A549 (cell line): ENCODE measurements at regions not wholly inside any gene's neighbourhood (a gene's known extent, or its start where the extent isn't known, plus 50 kb on each side); places are given as distances from the start of the nearest gene placed in this dataset.

Source experiments
- ATAC-seq, 2 experiments: fragments of 200-7000 bp in 1 of 2; fragments of >200 bp in 1 of 2; cut with Nextera tagmentation in 1 of 2; cut with Tn5 transposase in 1 of 2; 3 replicates each; pipeline versions ENCODE4 v1.8.0 to v1.9.1; 2018 to 2020; ENCODE audit warnings: mild to moderate bottlenecking in 1 of 2, moderate library complexity in 1 of 2
- CTCF ChIA-PET: fragments of 300-600 bp; sonication (Branson Sonifier 250); formaldehyde crosslinking; extraction: SDS; loops from one replicate; lab custom pipeline; 2021; ENCODE audit warnings: antibody characterized with exemption, inconsistent platforms; lab: Yijun Ruan, JAX
- POLR2A ChIA-PET: fragments of 350-600 bp; formaldehyde crosslinking; extraction: SDS; loops from one replicate; lab custom pipeline; 2021; ENCODE audit warnings: antibody characterized with exemption, inconsistent platforms; lab: Yijun Ruan, JAX
- DNase-seq, 2 experiments: peaks; one replicate each; pipeline versions ENCODE4 v3.0.0 to v3.0.0-alpha.2; 2011 to 2016; ENCODE audit warnings: low read depth in 1 of 2, low spot score in 1 of 2
- FAIRE-seq: peaks from 2 replicates; lab custom pipeline; 2011; peaks lifted over from hg19 to GRCh38; lab: Jason Lieb, UNC
- H3K27ac ChIP-seq, 2 experiments: fragments of >200 bp; sonication (Bioruptor Twin); formaldehyde crosslinking; 3 replicates each; pipeline ENCODE4 v1.5.1; 2016 to 2017
- H3K4me1 ChIP-seq: fragments of >200 bp; sonication (Bioruptor Twin); formaldehyde crosslinking; 3 replicates; pipeline ENCODE4 v1.6.1; 2016
- H3K4me2 ChIP-seq: fragments of >200 bp; sonication (Bioruptor Twin); formaldehyde crosslinking; 3 replicates; pipeline ENCODE4 v1.6.1; 2016
- H3K4me3 ChIP-seq: fragments of >200 bp; sonication (Bioruptor Twin); formaldehyde crosslinking; 3 replicates; pipeline ENCODE4 v1.5.1; 2016
- H3K9me3 ChIP-seq: fragments of >200 bp; sonication (Bioruptor Twin); formaldehyde crosslinking; 3 replicates; pipeline ENCODE4 v1.6.1; 2016
- EP300 ChIP-seq, 2 experiments: fragments of >200 bp; sonication (Bioruptor Twin); formaldehyde crosslinking; IDR thresholded peaks; 2 replicates in 1 of 2; 3 replicates in 1 of 2; pipeline ENCODE4 v1.6.1; 2016 to 2017
- HOXA7 ChIP-seq: fragments of 250-450 bp; sonication (Bioruptor Pico); IDR thresholded peaks from 2 replicates; pipeline ENCODE4 v1.5.0; 2020; ENCODE audit warnings: mild to moderate bottlenecking, moderate library complexity
- HOXB5 ChIP-seq: fragments of 250-450 bp; sonication (Bioruptor Pico); IDR thresholded peaks from 2 replicates; pipeline ENCODE4 v1.5.0; 2020; ENCODE audit warnings: mild to moderate bottlenecking, moderate library complexity
- KDM1A ChIP-seq: fragments of 200-600 bp; sonication (generic); IDR thresholded peaks from 2 replicates; pipeline ENCODE4 v1.6.1; 2016; ENCODE audit warnings: low read depth, mild to moderate bottlenecking
- MAFK ChIP-seq: fragments of 450-650 bp; IDR thresholded peaks from 2 replicates; pipeline ENCODE4 v1.6.1; 2014; ENCODE audit not compliant: partially characterized antibody
- MAZ ChIP-seq: fragments of 150-350 bp; IDR thresholded peaks from 2 replicates; pipeline ENCODE4 v1.6.1; 2014; ENCODE audit warnings: antibody characterized with exemption, low read depth, low read length, borderline replicate concordance
- NFE2L2 ChIP-seq: fragments of 150-350 bp; conservative IDR thresholded peaks from 2 replicates; pipeline ENCODE4 v1.6.1; 2014; ENCODE audit warnings: low read length
- NR3C1 ChIP-seq: fragments of >200 bp; sonication (Bioruptor Twin); formaldehyde crosslinking; IDR thresholded peaks from 3 replicates; pipeline ENCODE4 v1.6.1; 2017
- PHF8 ChIP-seq: fragments of 200-600 bp; sonication (generic); IDR thresholded peaks from 2 replicates; pipeline ENCODE4 v1.6.1; 2016; ENCODE audit warnings: low read depth, mild to moderate bottlenecking, antibody characterized with exemption, moderate library complexity, borderline replicate concordance
- POLR2A ChIP-seq: IDR thresholded peaks from 2 replicates; pipeline ENCODE4 v1.6.1; 2012; ENCODE audit warnings: mild to moderate bottlenecking, low read length
- POLR2AphosphoS2 ChIP-seq: conservative IDR thresholded peaks from 2 replicates; pipeline ENCODE4 v1.6.1; 2012; ENCODE audit warnings: low read length, improper control_type of control experiment, inconsistent platforms
- RAD21 ChIP-seq, 2 experiments: fragments of >200 bp in 1 of 2; sonication (Bioruptor Twin) in 1 of 2; formaldehyde crosslinking in 1 of 2; IDR thresholded peaks in 1 of 2; conservative IDR thresholded peaks in 1 of 2; 2 replicates in 1 of 2; 3 replicates in 1 of 2; pipeline ENCODE4 v1.6.1; 2012 to 2018; ENCODE audit warnings: inconsistent platforms in 1 of 2
- RARB ChIP-seq: fragments of 250-450 bp; sonication (Bioruptor Pico); IDR thresholded peaks from 2 replicates; pipeline ENCODE4 v1.8.0; 2021; ENCODE audit warnings: mild to moderate bottlenecking, moderate library complexity
- SMC3 ChIP-seq: fragments of >200 bp; sonication (Bioruptor Twin); formaldehyde crosslinking; IDR thresholded peaks from 3 replicates; pipeline ENCODE4 v1.6.1; 2018; ENCODE audit warnings: inconsistent platforms
- TP53 ChIP-seq: fragments of 250-450 bp; sonication (Bioruptor Pico); IDR thresholded peaks from 2 replicates; pipeline ENCODE4 v1.5.0; 2021; ENCODE audit warnings: mild to moderate bottlenecking, moderate library complexity
- ZSCAN20 ChIP-seq: fragments of 250-450 bp; sonication (Bioruptor Pico); IDR thresholded peaks from 2 replicates; pipeline ENCODE4 v1.8.0; 2022; ENCODE audit warnings: mild to moderate bottlenecking, moderate library complexity
- WGBS: methylation state at CpG from one replicate; pipeline ENCODE4 v1.1.6; 2017; ENCODE audit errors: missing lambda C conversion rate; 5-methylcytosine and 5-hydroxymethylcytosine counted together
- TF ChIP-seq, protein P1 (sequence below): IDR thresholded peaks from 2 replicates; pipeline ENCODE4 v1.6.1; 2012
- TF ChIP-seq, protein P2 (sequence below): fragments of 250-450 bp; sonication (Bioruptor Pico); IDR thresholded peaks from 2 replicates; pipeline ENCODE4 v1.5.0; 2020; ENCODE audit warnings: low read depth, mild to moderate bottlenecking, moderate library complexity
- TF ChIP-seq, protein P3 (sequence below): fragments of >200 bp; sonication (Bioruptor Twin); formaldehyde crosslinking; IDR thresholded peaks from 3 replicates; pipeline ENCODE4 v1.5.1; 2016
- TF ChIP-seq, protein P4 (sequence below): fragments of 250-450 bp; sonication (Bioruptor Pico); IDR thresholded peaks from 2 replicates; pipeline ENCODE4 v1.5.0; 2021; ENCODE audit warnings: mild to moderate bottlenecking, moderate library complexity, borderline replicate concordance

DNA sequence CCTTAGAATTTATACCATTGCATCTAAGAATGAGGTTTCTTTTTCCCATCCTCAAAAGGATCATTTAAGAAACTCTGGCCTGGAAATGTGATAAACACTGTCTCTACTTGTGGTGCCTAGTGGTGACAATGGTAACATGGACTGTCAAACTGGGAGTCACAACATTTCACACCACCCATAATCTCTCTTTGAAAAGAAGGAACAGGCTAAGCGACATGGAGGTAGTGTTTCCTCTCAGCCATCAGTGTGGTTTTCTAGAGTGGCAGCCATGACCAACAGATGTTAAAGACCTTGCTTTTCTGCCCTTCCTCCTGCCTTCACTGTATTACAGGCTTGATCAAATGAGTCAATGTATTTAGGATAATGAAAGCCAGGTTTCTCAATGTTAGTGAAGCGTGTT lies 283.1 kb upstream of the STAC start:
- Histone ChIP-seq H3K4me1 (no peaks in the 10 kb centered on the region), H3K4me2 (no peak overlapping the region), H3K27ac (no peak overlapping the region), H3K9me3 (no peaks in the 10 kb centered on the region), H3K4me3 (no peak overlapping the region)
- DNase-seq (no peak), FAIRE-seq (no peak), ATAC-seq (no peak)
- WGBS = 38% methylated on average over 2 of the region's 2 CpGs
- CTCF ChIA-PET = no interaction called here
- POLR2A ChIA-PET = no interaction called here
- TF ChIP-seq, protein P1, sequence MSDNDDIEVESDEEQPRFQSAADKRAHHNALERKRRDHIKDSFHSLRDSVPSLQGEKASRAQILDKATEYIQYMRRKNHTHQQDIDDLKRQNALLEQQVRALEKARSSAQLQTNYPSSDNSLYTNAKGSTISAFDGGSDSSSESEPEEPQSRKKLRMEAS = no peak
- TF ChIP-seq POLR2A (no peak), KDM1A (no peak), EP300 (IDR thresholded peaks at IDR 0.05) (no peak), NR3C1 (no peak)

DNA sequence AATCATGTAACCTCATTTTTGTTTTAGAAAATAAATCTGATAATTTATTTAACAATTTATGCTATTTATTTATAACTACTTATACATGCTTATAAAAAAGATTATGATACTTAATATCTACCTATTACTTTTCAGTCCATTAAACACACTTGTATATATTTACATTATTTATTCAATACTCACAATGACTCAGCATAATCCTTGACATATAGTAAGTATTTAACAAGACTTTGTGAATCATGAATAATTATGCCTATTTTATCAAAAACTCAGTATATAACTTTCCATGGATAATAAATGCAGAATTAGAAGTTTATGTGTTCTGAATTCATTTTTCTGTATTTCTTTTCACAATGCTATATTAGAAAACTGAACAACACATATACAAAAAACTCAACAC lies 266.0 kb upstream of the STAC start:
- FAIRE-seq = peak; percentile 73
- TF ChIP-seq MAFK (peak; percentile 92), HOXB5 (CRISPR knock-in tag) (no peak), ZSCAN20 (no peak), NFE2L2 (peak; percentile 74), MAZ (no peak)
- Histone ChIP-seq H3K27ac (no peak overlapping the region), H3K4me3 (no peak overlapping the region), H3K9me3 (no peaks in the 10 kb centered on the region), H3K4me1 (0 out of 3 replicates have a peak, but pooled peaks cover 5% of the 10 kb centered on the region), H3K4me2 (no peak overlapping the region)
- no peak for DNase-seq
- POLR2A ChIA-PET = no interaction called here
- no peak for ATAC-seq
- CTCF ChIA-PET = no interaction called here

DNA sequence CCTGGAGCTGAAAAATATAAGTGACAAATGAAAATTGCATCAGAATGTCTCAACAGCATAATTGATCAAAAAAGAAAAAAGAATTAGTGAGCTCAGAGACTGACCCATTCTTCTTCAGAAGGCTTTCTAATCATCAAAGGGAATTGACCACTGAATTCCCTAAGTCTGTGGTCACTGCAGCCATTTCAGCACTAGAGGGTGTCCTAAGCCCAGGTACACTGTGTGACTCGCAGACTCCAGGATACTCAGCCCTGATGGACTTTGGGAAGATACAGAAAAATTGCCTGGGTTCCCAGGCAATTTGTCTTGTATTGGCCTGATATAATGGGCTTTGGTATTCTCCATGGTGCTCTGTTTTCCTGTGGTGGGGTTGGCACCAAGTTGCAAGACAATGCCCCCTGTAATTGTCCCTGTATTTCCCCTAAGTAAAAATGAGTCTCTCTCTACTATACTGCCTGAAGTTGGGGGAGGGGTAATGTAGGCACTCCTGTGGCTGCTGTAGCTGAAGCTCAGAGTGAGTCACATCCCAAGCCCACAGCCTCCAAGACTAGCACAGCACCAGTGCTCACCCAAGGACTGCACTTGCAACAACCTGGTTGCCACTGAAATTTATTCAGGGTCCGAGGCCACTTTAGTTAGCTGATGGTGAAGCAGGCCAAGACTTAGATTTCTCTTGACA lies 256.0 kb upstream of the STAC start:
- Histone ChIP-seq H3K9me3 (no peaks in the 10 kb centered on the region), H3K4me3 (no peak overlapping the region), H3K27ac (0 out of 6 replicates have a peak overlapping the region, but pooled peaks of 1 of the 2 experiments have one; percentile 26), H3K4me1 (no peaks in the 10 kb centered on the region), H3K4me2 (no peak overlapping the region)
- ATAC-seq = peak; percentile 91 to 97
- ChIA-PET CTCF (interaction anchor here (0.6 to 2.2 kb wide), 23 partner anchors 8 to 586 kb away, joined by 3 to 20 read pairs (median 4); no protein-coding TSS in a partner anchor), POLR2A (no interaction called here)
- peak; percentile 32 for FAIRE-seq
- peak; percentile 39 to 67 for DNase-seq
- WGBS = 23% methylated on average over 2 of the region's 2 CpGs
- TF ChIP-seq POLR2AphosphoS2 (no peak), SMC3 (peak; percentile 82), RARB (CRISPR knock-in tag) (no peak), TP53 (no peak), PHF8 (no peak), RAD21 (conservative IDR thresholded peaks at IDR 0.05 in 1 of 2, IDR thresholded peaks at IDR 0.05 in 1 of 2) (peak; percentile 87), HOXA7 (CRISPR knock-in tag) (no peak)
- TF ChIP-seq, protein P2, sequence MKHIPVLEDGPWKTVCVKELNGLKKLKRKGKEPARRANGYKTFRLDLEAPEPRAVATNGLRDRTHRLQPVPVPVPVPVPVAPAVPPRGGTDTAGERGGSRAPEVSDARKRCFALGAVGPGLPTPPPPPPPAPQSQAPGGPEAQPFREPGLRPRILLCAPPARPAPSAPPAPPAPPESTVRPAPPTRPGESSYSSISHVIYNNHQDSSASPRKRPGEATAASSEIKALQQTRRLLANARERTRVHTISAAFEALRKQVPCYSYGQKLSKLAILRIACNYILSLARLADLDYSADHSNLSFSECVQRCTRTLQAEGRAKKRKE (CRISPR knock-in tag) = no peak
- TF ChIP-seq, protein P3, sequence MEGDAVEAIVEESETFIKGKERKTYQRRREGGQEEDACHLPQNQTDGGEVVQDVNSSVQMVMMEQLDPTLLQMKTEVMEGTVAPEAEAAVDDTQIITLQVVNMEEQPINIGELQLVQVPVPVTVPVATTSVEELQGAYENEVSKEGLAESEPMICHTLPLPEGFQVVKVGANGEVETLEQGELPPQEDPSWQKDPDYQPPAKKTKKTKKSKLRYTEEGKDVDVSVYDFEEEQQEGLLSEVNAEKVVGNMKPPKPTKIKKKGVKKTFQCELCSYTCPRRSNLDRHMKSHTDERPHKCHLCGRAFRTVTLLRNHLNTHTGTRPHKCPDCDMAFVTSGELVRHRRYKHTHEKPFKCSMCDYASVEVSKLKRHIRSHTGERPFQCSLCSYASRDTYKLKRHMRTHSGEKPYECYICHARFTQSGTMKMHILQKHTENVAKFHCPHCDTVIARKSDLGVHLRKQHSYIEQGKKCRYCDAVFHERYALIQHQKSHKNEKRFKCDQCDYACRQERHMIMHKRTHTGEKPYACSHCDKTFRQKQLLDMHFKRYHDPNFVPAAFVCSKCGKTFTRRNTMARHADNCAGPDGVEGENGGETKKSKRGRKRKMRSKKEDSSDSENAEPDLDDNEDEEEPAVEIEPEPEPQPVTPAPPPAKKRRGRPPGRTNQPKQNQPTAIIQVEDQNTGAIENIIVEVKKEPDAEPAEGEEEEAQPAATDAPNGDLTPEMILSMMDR = peak; percentile 66
- TF ChIP-seq, protein P4, sequence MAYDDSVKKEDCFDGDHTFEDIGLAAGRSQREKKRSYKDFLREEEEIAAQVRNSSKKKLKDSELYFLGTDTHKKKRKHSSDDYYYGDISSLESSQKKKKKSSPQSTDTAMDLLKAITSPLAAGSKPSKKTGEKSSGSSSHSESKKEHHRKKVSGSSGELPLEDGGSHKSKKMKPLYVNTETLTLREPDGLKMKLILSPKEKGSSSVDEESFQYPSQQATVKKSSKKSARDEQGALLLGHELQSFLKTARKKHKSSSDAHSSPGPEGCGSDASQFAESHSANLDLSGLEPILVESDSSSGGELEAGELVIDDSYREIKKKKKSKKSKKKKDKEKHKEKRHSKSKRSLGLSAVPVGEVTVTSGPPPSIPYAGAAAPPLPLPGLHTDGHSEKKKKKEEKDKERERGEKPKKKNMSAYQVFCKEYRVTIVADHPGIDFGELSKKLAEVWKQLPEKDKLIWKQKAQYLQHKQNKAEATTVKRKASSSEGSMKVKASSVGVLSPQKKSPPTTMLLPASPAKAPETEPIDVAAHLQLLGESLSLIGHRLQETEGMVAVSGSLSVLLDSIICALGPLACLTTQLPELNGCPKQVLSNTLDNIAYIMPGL = no peak
